GM23338 (cell line): ENCODE measurements at regions not wholly inside any gene's neighbourhood (a gene's known extent, or its start where the extent isn't known, plus 50 kb on each side); places are given as distances from the start of the nearest gene placed in this dataset.
A peak's percentile ranks its signal among the peaks of the same experiment; 100 is the strongest.

Source experiments
- ATAC-seq: fragments of 200-7000 bp; cut with Tn5 transposase; 3 replicates; pipeline ENCODE4 v1.9.1; 2020
- DNase-seq: peaks from one replicate; pipeline ENCODE4 v3.0.0-alpha.2; 2015; ENCODE audit warnings: low spot score
- H2AFZ ChIP-seq: fragments of 200-600 bp; sonication (generic); 2 replicates; pipeline ENCODE4 v1.8.0; 2016; ENCODE audit warnings: antibody characterized with exemption, mild to moderate bottlenecking, moderate library complexity
- H3F3A ChIP-seq: fragments of 200-600 bp; sonication (generic); replicated peaks from 2 replicates; pipeline ENCODE4 v1.8.0; 2017; ENCODE audit warnings: antibody characterized with exemption, mixed run types, low read depth
- H3K27ac ChIP-seq: fragments of 200-600 bp; sonication (generic); 2 replicates; pipeline ENCODE4 v1.6.1; 2016; ENCODE audit warnings: low read depth
- H3K27me3 ChIP-seq: fragments of 200-600 bp; sonication (generic); 2 replicates; pipeline ENCODE4 v1.8.0; 2016; ENCODE audit warnings: mild to moderate bottlenecking, mixed run types, moderate library complexity; ENCODE audit not compliant: insufficient read depth
- H3K36me3 ChIP-seq: fragments of 200-600 bp; sonication (generic); 2 replicates; pipeline ENCODE4 v1.8.0; 2016; ENCODE audit warnings: mild to moderate bottlenecking; ENCODE audit not compliant: insufficient read depth
- H3K4me1 ChIP-seq: fragments of 200-600 bp; sonication (generic); 2 replicates; pipeline ENCODE4 v1.8.0; 2016; ENCODE audit warnings: mild to moderate bottlenecking, moderate library complexity; ENCODE audit not compliant: insufficient read depth
- H3K4me2 ChIP-seq: fragments of 200-600 bp; sonication (generic); 2 replicates; pipeline ENCODE4 v1.7.1; 2017; ENCODE audit warnings: mixed run types
- H3K4me3 ChIP-seq: fragments of 200-600 bp; sonication (generic); 2 replicates; pipeline ENCODE4 v1.6.1; 2016; ENCODE audit warnings: mixed run types
- H3K79me2 ChIP-seq: fragments of 200-600 bp; sonication (generic); replicated peaks from 2 replicates; pipeline ENCODE4 v1.8.0; 2017; ENCODE audit warnings: mild to moderate bottlenecking; ENCODE audit not compliant: insufficient read depth
- H3K9me2 ChIP-seq: fragments of 200-600 bp; sonication (generic); 2 replicates; pipeline ENCODE4 v1.8.0; 2017; ENCODE audit not compliant: insufficient read depth
- H4K20me1 ChIP-seq: fragments of 200-600 bp; sonication (generic); replicated peaks from 2 replicates; pipeline ENCODE4 v1.8.0; 2017; ENCODE audit warnings: mild to moderate bottlenecking; ENCODE audit not compliant: insufficient read depth
- H3K27ac Mint-ChIP-seq: 2 replicates; pipeline ENCODE4 v1.8.0; 2020; ENCODE audit warnings: inconsistent platforms, mild to moderate bottlenecking, moderate library complexity, mixed read lengths
- H3K27me3 Mint-ChIP-seq: 3 replicates; pipeline ENCODE4 v1.8.0; 2022; ENCODE audit warnings: low read depth, mild to moderate bottlenecking, moderate library complexity, mixed read lengths, inconsistent platforms; ENCODE audit not compliant: insufficient read depth, poor library complexity
- H3K36me3 Mint-ChIP-seq: 3 replicates; pipeline ENCODE4 v1.8.0; 2021; ENCODE audit warnings: low read depth, mild to moderate bottlenecking, inconsistent platforms, moderate library complexity, mixed read lengths
- H3K4me1 Mint-ChIP-seq: 3 replicates; pipeline ENCODE4 v1.8.0; 2020; ENCODE audit warnings: mild to moderate bottlenecking, inconsistent platforms, mixed read lengths
- H3K4me3 Mint-ChIP-seq: 3 replicates; pipeline ENCODE4 v1.8.0; 2021; ENCODE audit warnings: moderate library complexity, mild to moderate bottlenecking, inconsistent platforms, mixed read lengths
- H3K9me3 Mint-ChIP-seq: 3 replicates; pipeline ENCODE4 v1.8.0; 2020; ENCODE audit warnings: moderate library complexity, mild to moderate bottlenecking, inconsistent platforms, mixed read lengths
- CREB1 ChIP-seq: fragments of 250-450 bp; sonication (Bioruptor Pico); IDR thresholded peaks from 2 replicates; pipeline ENCODE4 v1.5.0; 2020; ENCODE audit warnings: low read depth, mild to moderate bottlenecking, moderate library complexity
- EZH2 ChIP-seq: fragments of 200-600 bp; sonication (generic); IDR thresholded peaks from one replicate; pipeline ENCODE4 v1.8.0; 2017; ENCODE audit warnings: antibody characterized with exemption, mild to moderate bottlenecking, low read depth; ENCODE audit not compliant: unreplicated experiment
- NANOG ChIP-seq: IDR thresholded peaks from 2 replicates; pipeline ENCODE4 v1.6.1; 2016; ENCODE audit warnings: antibody characterized with exemption, borderline replicate concordance
- STAT1 ChIP-seq: IDR thresholded peaks from one replicate; pipeline ENCODE4 v1.6.1; 2016; ENCODE audit warnings: antibody characterized with exemption; ENCODE audit not compliant: unreplicated experiment
- ZNF331 ChIP-seq: fragments of 250-450 bp; sonication (Bioruptor Pico); IDR thresholded peaks from 2 replicates; pipeline ENCODE4 v1.5.0; 2020; ENCODE audit warnings: low read depth, mild to moderate bottlenecking, moderate library complexity
- TF ChIP-seq, protein P1 (sequence below), 2 experiments: fragments of 200-600 bp in 1 of 2; sonication (generic) in 1 of 2; conservative IDR thresholded peaks; 2 replicates each; pipeline versions ENCODE4 v1.5.1 to v1.6.1; 2016 to 2017; ENCODE audit warnings: antibody characterized with exemption in 2 of 2, low read depth in 2 of 2, mild to moderate bottlenecking in 2 of 2, moderate library complexity in 1 of 2
- TF ChIP-seq, protein P2 (sequence below): fragments of 250-450 bp; sonication (Bioruptor Pico); IDR thresholded peaks from 2 replicates; pipeline ENCODE4 v1.5.0; 2020; ENCODE audit warnings: mild to moderate bottlenecking, moderate library complexity
- TF ChIP-seq, protein P3 (sequence below): IDR thresholded peaks from 2 replicates; pipeline ENCODE4 v1.6.1; 2016; ENCODE audit warnings: antibody characterized with exemption

- H3K36me3 Mint-ChIP-seq, result no peaks in the 10 kb centered on the region
- Histone ChIP-seq H3K9me2 (no peaks in the 10 kb centered on the region), H3F3A (no peaks in the 10 kb centered on the region), H3K79me2 (no peaks in the 10 kb centered on the region), H3K4me1 (no peaks in the 10 kb centered on the region), H3K36me3 (no peaks in the 10 kb centered on the region), H3K4me3 (no peak overlapping the region), H2AFZ (no peak overlapping the region), H4K20me1 (no peaks in the 10 kb centered on the region), H3K4me2 (no peak overlapping the region), H3K27ac (no peak overlapping the region), H3K27me3 (no peaks in the 10 kb centered on the region)
- H3K27ac Mint-ChIP-seq, result no peak overlapping the region
- H3K27me3 Mint-ChIP-seq, result peaks cover 4% of the 10 kb centered on the region
- no peak for ATAC-seq
- no peaks in the 10 kb centered on the region for H3K4me1 Mint-ChIP-seq
- H3K9me3 Mint-ChIP-seq, result peaks cover 3% of the 10 kb centered on the region; the same call in 1 of the 3 replicates
- TF ChIP-seq NANOG (no peak), CREB1 (CRISPR knock-in tag) (no peak), EZH2 (no peak), STAT1 (no peak), ZNF331 (no peak)
- TF ChIP-seq, protein P1, sequence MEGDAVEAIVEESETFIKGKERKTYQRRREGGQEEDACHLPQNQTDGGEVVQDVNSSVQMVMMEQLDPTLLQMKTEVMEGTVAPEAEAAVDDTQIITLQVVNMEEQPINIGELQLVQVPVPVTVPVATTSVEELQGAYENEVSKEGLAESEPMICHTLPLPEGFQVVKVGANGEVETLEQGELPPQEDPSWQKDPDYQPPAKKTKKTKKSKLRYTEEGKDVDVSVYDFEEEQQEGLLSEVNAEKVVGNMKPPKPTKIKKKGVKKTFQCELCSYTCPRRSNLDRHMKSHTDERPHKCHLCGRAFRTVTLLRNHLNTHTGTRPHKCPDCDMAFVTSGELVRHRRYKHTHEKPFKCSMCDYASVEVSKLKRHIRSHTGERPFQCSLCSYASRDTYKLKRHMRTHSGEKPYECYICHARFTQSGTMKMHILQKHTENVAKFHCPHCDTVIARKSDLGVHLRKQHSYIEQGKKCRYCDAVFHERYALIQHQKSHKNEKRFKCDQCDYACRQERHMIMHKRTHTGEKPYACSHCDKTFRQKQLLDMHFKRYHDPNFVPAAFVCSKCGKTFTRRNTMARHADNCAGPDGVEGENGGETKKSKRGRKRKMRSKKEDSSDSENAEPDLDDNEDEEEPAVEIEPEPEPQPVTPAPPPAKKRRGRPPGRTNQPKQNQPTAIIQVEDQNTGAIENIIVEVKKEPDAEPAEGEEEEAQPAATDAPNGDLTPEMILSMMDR (conservative IDR thresholded peaks at IDR 0.05; ENCODE audit: low read depth in 2 of 2), result no peak
- TF ChIP-seq, protein P2, sequence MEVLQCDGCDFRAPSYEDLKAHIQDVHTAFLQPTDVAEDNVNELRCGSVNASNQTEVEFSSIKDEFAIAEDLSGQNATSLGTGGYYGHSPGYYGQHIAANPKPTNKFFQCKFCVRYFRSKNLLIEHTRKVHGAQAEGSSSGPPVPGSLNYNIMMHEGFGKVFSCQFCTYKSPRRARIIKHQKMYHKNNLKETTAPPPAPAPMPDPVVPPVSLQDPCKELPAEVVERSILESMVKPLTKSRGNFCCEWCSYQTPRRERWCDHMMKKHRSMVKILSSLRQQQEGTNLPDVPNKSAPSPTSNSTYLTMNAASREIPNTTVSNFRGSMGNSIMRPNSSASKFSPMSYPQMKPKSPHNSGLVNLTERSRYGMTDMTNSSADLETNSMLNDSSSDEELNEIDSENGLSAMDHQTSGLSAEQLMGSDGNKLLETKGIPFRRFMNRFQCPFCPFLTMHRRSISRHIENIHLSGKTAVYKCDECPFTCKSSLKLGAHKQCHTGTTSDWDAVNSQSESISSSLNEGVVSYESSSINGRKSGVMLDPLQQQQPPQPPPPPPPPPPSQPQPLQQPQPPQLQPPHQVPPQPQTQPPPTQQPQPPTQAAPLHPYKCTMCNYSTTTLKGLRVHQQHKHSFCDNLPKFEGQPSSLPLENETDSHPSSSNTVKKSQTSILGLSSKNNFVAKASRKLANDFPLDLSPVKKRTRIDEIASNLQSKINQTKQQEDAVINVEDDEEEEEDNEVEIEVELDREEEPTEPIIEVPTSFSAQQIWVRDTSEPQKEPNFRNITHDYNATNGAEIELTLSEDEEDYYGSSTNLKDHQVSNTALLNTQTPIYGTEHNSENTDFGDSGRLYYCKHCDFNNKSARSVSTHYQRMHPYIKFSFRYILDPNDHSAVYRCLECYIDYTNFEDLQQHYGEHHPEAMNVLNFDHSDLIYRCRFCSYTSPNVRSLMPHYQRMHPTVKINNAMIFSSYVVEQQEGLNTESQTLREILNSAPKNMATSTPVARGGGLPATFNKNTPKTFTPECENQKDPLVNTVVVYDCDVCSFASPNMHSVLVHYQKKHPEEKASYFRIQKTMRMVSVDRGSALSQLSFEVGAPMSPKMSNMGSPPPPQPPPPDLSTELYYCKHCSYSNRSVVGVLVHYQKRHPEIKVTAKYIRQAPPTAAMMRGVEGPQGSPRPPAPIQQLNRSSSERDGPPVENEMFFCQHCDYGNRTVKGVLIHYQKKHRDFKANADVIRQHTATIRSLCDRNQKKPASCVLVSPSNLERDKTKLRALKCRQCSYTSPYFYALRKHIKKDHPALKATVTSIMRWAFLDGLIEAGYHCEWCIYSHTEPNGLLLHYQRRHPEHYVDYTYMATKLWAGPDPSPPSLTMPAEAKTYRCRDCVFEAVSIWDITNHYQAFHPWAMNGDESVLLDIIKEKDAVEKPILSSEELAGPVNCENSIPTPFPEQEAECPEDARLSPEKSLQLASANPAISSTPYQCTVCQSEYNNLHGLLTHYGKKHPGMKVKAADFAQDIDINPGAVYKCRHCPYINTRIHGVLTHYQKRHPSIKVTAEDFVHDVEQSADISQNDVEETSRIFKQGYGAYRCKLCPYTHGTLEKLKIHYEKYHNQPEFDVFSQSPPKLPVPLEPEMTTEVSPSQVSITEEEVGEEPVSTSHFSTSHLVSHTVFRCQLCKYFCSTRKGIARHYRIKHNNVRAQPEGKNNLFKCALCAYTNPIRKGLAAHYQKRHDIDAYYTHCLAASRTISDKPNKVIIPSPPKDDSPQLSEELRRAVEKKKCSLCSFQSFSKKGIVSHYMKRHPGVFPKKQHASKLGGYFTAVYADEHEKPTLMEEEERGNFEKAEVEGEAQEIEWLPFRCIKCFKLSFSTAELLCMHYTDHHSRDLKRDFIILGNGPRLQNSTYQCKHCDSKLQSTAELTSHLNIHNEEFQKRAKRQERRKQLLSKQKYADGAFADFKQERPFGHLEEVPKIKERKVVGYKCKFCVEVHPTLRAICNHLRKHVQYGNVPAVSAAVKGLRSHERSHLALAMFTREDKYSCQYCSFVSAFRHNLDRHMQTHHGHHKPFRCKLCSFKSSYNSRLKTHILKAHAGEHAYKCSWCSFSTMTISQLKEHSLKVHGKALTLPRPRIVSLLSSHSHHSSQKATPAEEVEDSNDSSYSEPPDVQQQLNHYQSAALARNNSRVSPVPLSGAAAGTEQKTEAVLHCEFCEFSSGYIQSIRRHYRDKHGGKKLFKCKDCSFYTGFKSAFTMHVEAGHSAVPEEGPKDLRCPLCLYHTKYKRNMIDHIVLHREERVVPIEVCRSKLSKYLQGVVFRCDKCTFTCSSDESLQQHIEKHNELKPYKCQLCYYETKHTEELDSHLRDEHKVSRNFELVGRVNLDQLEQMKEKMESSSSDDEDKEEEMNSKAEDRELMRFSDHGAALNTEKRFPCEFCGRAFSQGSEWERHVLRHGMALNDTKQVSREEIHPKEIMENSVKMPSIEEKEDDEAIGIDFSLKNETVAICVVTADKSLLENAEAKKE (CRISPR knock-in tag), result no peak
- TF ChIP-seq, protein P3, sequence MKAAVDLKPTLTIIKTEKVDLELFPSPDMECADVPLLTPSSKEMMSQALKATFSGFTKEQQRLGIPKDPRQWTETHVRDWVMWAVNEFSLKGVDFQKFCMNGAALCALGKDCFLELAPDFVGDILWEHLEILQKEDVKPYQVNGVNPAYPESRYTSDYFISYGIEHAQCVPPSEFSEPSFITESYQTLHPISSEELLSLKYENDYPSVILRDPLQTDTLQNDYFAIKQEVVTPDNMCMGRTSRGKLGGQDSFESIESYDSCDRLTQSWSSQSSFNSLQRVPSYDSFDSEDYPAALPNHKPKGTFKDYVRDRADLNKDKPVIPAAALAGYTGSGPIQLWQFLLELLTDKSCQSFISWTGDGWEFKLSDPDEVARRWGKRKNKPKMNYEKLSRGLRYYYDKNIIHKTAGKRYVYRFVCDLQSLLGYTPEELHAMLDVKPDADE, result no peak
- peak; percentile 11 for DNase-seq
- no peak overlapping the region for H3K4me3 Mint-ChIP-seq
These were observed 353.8 kb upstream of the IZUMO3 start for GRCh38 chr9:24899463-24899862.
